ENCODE measurements at regions not wholly inside any gene's neighbourhood (a gene's known extent, or its start where the extent isn't known, plus 50 kb on each side); places are given as distances from the start of the nearest gene placed in this dataset.

DNA sequence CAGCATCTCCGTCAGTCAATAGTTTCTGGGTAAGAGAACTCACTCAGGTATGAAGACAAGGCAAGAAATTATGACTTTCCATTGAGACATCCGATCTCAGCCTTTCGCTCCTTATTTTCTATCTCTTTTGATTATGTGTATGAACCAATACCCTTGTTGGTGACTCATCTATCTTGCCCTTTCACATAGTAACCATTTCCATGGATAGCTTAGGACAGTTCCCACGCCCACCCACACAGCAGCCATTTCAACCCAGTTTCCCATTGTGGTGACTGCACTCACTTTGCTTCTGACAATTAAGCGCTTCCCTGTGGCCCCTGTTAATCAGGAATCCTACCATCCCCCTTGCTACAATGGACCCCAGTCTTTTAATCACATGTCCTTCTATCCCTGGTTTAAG, 210.6 kb upstream of the ADGRL2 start:
- Histone ChIP-seq H3K4me1 (ENCODE audit: insufficient read depth, low read length, poor library complexity, severe bottlenecking) (no peaks in the 10 kb centered on the region), H3K9me3 (ENCODE audit: low read depth, low read length, poor library complexity, severe bottlenecking) (no peaks in the 10 kb centered on the region), H3K4me3 (ENCODE audit: low read depth, low read length, poor library complexity, severe bottlenecking) (no peak overlapping the region), H3K27me3 (replicated peaks; ENCODE audit: insufficient read depth, low read depth, low read length, poor library complexity) (no peaks in the 10 kb centered on the region), H3K36me3 (ENCODE audit: insufficient read depth, low read length, poor library complexity, severe bottlenecking) (no peaks in the 10 kb centered on the region), H3K27ac (ENCODE audit: low read depth, low read length, poor library complexity, severe bottlenecking) (no peak overlapping the region)
- DNase-seq (ENCODE audit: low spot score), result no peak
- intact Hi-C loops (cut with micrococcal nuclease; ENCODE audit: unreplicated experiment), result no loop called here
- no TSS peak for BruUV-seq (replicated peaks)
- ChIA-PET CTCF (no interaction called here), POLR2A (ENCODE audit: low non-redundant PET) (no interaction called here)
- TF ChIP-seq EZH2 (IDR thresholded peaks at IDR 0.05; ENCODE audit: borderline replicate concordance, low read depth, low read length, poor library complexity, severe bottlenecking) (no peak), CTCF (conservative IDR thresholded peaks at IDR 0.05; ENCODE audit: low read depth, low read length) (no peak)

DNA sequence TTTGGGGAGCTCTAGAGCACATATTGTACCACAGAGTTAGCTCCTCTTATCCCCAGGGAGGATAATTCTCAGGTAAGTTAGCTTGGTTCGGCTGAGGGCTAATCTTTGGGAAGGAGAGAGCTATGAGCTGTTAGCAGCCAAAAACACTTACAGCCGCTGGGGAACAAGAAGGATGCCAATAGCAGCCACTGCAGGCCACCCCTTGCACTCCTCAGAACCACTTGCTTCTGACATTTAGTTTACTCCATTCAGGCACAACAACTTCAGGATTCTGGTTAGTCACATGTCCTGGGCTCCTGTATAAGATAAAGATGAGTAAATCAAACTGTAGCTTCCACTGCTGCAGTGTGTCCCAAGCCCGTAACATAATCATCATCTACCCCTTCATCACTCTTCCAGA, 212.6 kb upstream of the ADGRL2 start:
- BruUV-seq (replicated peaks), result no TSS peak
- Histone ChIP-seq H3K36me3 (ENCODE audit: insufficient read depth, low read length, poor library complexity, severe bottlenecking) (no peaks in the 10 kb centered on the region), H3K9me3 (ENCODE audit: low read depth, low read length, poor library complexity, severe bottlenecking) (no peaks in the 10 kb centered on the region), H3K4me1 (ENCODE audit: insufficient read depth, low read length, poor library complexity, severe bottlenecking) (no peaks in the 10 kb centered on the region), H3K27ac (ENCODE audit: low read depth, low read length, poor library complexity, severe bottlenecking) (no peak overlapping the region), H3K4me3 (ENCODE audit: low read depth, low read length, poor library complexity, severe bottlenecking) (no peak overlapping the region), H3K27me3 (replicated peaks; ENCODE audit: insufficient read depth, low read depth, low read length, poor library complexity) (no peaks in the 10 kb centered on the region)
- TF ChIP-seq EZH2 (IDR thresholded peaks at IDR 0.05; ENCODE audit: borderline replicate concordance, low read depth, low read length, poor library complexity, severe bottlenecking) (no peak), CTCF (conservative IDR thresholded peaks at IDR 0.05; ENCODE audit: low read depth, low read length) (no peak)
- DNase-seq (ENCODE audit: low spot score), result no peak
- intact Hi-C loops (cut with micrococcal nuclease; ENCODE audit: unreplicated experiment), result no loop called here
- ChIA-PET CTCF (no interaction called here), POLR2A (ENCODE audit: low non-redundant PET) (interaction anchor here (0.5 kb wide), 1 partner anchor 94 kb away, joined by 3 read pairs; no protein-coding TSS in a partner anchor)

- TF ChIP-seq EZH2 (IDR thresholded peaks at IDR 0.05; ENCODE audit: borderline replicate concordance, low read depth, low read length, poor library complexity, severe bottlenecking), result no peak
- TF ChIP-seq CTCF (conservative IDR thresholded peaks at IDR 0.05; ENCODE audit: low read depth, low read length), result no peak
- POLR2A ChIA-PET (ENCODE audit: low non-redundant PET), result no interaction called here
- intact Hi-C loops (cut with micrococcal nuclease; ENCODE audit: unreplicated experiment), result no loop called here
Measured at GRCh38 chr1:81587426-81587825, 213.3 kb upstream of the ADGRL2 start.

More at GRCh38 chr1:81587426-81587825, 213.3 kb upstream of the ADGRL2 start:
- no peaks in the 10 kb centered on the region for H3K27me3 ChIP-seq (replicated peaks; ENCODE audit: insufficient read depth, low read depth, low read length, poor library complexity)
- H3K4me1 ChIP-seq (ENCODE audit: insufficient read depth, low read length, poor library complexity, severe bottlenecking), result no peaks in the 10 kb centered on the region
- DNase-seq (ENCODE audit: low spot score), result no peak
- BruUV-seq (replicated peaks), result no TSS peak
- H3K36me3 ChIP-seq (ENCODE audit: insufficient read depth, low read length, poor library complexity, severe bottlenecking), result no peaks in the 10 kb centered on the region
- H3K27ac ChIP-seq (ENCODE audit: low read depth, low read length, poor library complexity, severe bottlenecking), result no peak overlapping the region
- CTCF ChIA-PET, result no interaction called here
- no peaks in the 10 kb centered on the region for H3K9me3 ChIP-seq (ENCODE audit: low read depth, low read length, poor library complexity, severe bottlenecking)
- no peak overlapping the region for H3K4me3 ChIP-seq (ENCODE audit: low read depth, low read length, poor library complexity, severe bottlenecking)

All from A673 (cell line).